ENCODE measurements at regions not wholly inside any gene's neighbourhood (a gene's known extent, or its start where the extent isn't known, plus 50 kb on each side); places are given as distances from the start of the nearest gene placed in this dataset.

DNA sequence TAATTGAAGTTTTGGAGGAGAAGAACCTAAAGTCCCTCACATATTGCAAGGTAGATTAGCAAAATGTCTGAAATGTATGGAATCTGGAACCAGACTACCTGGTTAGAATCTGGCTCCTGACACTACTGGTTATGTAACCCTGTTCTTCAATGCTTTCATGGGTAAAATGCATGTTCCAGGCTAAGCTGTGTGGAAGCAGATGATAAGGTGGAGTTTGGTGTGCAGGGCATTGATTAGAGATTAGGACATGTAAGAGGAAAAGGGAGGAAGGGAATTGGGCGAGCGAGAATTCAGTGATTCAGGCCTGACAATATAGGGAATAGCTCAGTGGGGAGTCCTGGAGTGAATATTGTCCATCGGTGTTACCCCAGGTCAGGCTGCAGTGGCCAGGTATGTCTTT is 165.8 kb upstream of the SFRP2 start:
- H3K9me3 ChIP-seq: no peaks in the 10 kb centered on the region
- H3K4me3 ChIP-seq: no peak overlapping the region
- H3K27me3 ChIP-seq: no peaks in the 10 kb centered on the region
- ATAC-seq (no peak), DNase-seq (no peak)
- no peak overlapping the region for H3K27ac ChIP-seq
- intact Hi-C loops (cut with DNase I): no loop called here
- no peaks in the 10 kb centered on the region for H3K4me1 ChIP-seq
- no peaks in the 10 kb centered on the region for H3K36me3 ChIP-seq (replicated peaks in 1 of 2; ENCODE audit: insufficient read depth in 1 of 2, low read depth in 2 of 2)
- 73 to 75% methylated on average over 3 of the region's 3 CpGs for WGBS, 2 donors
- TF ChIP-seq, protein P1, sequence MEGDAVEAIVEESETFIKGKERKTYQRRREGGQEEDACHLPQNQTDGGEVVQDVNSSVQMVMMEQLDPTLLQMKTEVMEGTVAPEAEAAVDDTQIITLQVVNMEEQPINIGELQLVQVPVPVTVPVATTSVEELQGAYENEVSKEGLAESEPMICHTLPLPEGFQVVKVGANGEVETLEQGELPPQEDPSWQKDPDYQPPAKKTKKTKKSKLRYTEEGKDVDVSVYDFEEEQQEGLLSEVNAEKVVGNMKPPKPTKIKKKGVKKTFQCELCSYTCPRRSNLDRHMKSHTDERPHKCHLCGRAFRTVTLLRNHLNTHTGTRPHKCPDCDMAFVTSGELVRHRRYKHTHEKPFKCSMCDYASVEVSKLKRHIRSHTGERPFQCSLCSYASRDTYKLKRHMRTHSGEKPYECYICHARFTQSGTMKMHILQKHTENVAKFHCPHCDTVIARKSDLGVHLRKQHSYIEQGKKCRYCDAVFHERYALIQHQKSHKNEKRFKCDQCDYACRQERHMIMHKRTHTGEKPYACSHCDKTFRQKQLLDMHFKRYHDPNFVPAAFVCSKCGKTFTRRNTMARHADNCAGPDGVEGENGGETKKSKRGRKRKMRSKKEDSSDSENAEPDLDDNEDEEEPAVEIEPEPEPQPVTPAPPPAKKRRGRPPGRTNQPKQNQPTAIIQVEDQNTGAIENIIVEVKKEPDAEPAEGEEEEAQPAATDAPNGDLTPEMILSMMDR (IDR thresholded peaks at IDR 0.05): no peak
- TF ChIP-seq POLR2A (IDR thresholded peaks at IDR 0.05): no peak

- no peaks in the 10 kb centered on the region for H3K27me3 ChIP-seq
- H3K9me3 ChIP-seq: no peaks in the 10 kb centered on the region
- no peak overlapping the region for H3K4me3 ChIP-seq
- no peak for TF ChIP-seq POLR2A (IDR thresholded peaks at IDR 0.05)
- TF ChIP-seq, protein P1 (IDR thresholded peaks at IDR 0.05): no peak
- intact Hi-C loops (cut with DNase I): no loop called here
- H3K4me1 ChIP-seq: no peaks in the 10 kb centered on the region
- WGBS, 2 donors: 47 to 57% methylated on average over 7 of the region's 7 CpGs
- H3K36me3 ChIP-seq (replicated peaks in 1 of 2; ENCODE audit: insufficient read depth in 1 of 2, low read depth in 2 of 2): no peaks in the 10 kb centered on the region
- peak; percentile 90 for ATAC-seq
- peak; percentile 10 to 30 (median 20) for DNase-seq
- peak overlapping the region in 3 of 4 donors; percentile 27 to 57 (median 52) for H3K27ac ChIP-seq
Observed at GRCh38 chr4:153950100-153950979, 161.5 kb upstream of the SFRP2 start.

DNA sequence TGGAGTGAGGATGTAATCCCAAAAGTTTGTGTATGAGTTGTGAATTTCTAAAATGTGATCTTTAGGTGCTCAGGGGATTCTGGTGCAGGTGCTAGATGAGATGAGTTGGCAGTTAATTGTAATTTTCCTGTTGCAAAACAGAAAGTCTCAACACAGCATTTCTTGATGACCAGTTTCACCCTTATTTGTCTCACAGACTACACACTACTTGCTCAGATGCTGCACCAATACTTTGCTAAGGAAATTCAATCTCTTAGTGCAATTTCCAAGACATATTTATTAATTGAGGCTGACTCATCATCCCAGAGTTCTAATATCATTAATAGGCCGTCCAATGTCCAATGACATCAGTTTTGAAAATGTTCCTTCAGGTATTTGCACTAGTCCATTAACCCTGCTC is 159.2 kb upstream of the SFRP2 start:
- Histone ChIP-seq H3K36me3 (replicated peaks in 1 of 2; ENCODE audit: insufficient read depth in 1 of 2, low read depth in 2 of 2) (no peaks in the 10 kb centered on the region), H3K4me3 (no peak overlapping the region), H3K27me3 (no peaks in the 10 kb centered on the region), H3K4me1 (no peaks in the 10 kb centered on the region), H3K27ac (no peak overlapping the region), H3K9me3 (no peaks in the 10 kb centered on the region)
- WGBS, 2 donors: 39 to 54% methylated on average over 1 of the region's 1 CpG
- TF ChIP-seq POLR2A (IDR thresholded peaks at IDR 0.05): no peak
- TF ChIP-seq, protein P1 (IDR thresholded peaks at IDR 0.05): no peak
- DNase-seq (no peak), ATAC-seq (no peak)
- intact Hi-C loops (cut with DNase I): no loop called here

DNA sequence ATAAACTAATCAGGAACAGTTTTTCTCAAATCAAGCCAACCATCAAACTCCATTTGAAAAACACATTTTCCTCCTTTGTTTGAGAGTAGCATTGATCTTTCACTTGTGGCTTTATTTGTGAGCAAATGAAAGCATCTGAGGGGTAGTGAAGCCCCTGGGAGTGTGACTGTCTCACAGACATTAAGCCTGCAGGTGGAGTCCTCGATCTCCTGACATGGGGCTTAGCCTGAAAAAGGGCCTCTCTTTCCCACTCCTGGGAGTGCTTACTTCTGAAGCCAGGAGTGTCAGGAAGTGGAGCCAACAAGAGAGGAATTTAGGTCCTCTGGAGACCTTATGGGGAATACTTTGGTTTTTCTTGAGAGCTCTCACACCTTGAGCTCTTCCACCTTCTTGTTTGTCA is 158.2 kb upstream of the SFRP2 start:
- TF ChIP-seq POLR2A (IDR thresholded peaks at IDR 0.05): no peak
- TF ChIP-seq, protein P1 (IDR thresholded peaks at IDR 0.05): no peak
- DNase-seq (no peak), ATAC-seq (no peak)
- 81 to 91% methylated on average over 1 of the region's 1 CpG for WGBS, 2 donors
- intact Hi-C loops (cut with DNase I): no loop called here
- H3K36me3 ChIP-seq (replicated peaks in 1 of 2; ENCODE audit: insufficient read depth in 1 of 2, low read depth in 2 of 2): no peaks in the 10 kb centered on the region
- no peaks in the 10 kb centered on the region for H3K4me1 ChIP-seq
- no peaks in the 10 kb centered on the region for H3K27me3 ChIP-seq
- no peak overlapping the region for H3K4me3 ChIP-seq
- H3K27ac ChIP-seq: no peak overlapping the region
- H3K9me3 ChIP-seq: no peaks in the 10 kb centered on the region

DNA sequence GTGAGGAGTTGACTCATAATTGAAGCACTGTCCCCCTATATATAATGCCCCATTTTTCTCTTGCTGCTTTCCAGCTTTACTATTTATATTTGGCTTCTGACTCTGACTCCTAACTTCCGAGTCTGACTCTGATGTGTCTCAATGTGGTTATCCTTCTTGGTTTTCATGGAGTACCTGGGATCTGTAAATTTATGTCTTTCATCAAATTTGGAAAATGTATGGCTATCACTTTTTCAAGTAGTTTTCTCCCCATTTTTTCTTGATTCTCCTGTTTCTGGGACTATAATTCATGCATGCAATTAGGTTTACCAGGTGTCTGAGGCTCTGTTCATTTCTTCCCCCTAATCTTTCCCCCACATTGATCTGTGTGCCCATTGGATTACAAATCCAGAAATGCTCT is 156.8 kb upstream of the SFRP2 start:
- H3K4me3 ChIP-seq: no peak overlapping the region
- H3K36me3 ChIP-seq (replicated peaks in 1 of 2; ENCODE audit: insufficient read depth in 1 of 2, low read depth in 2 of 2): no peaks in the 10 kb centered on the region
- H3K27ac ChIP-seq: no peak overlapping the region
- TF ChIP-seq POLR2A (IDR thresholded peaks at IDR 0.05): no peak
- TF ChIP-seq, protein P1 (IDR thresholded peaks at IDR 0.05): no peak
- no peaks in the 10 kb centered on the region for H3K27me3 ChIP-seq
- WGBS, 2 donors: 52 to 64% methylated on average over 1 of the region's 1 CpG
- no peaks in the 10 kb centered on the region for H3K4me1 ChIP-seq
- no peaks in the 10 kb centered on the region for H3K9me3 ChIP-seq
- DNase-seq (no peak), ATAC-seq (no peak)
- intact Hi-C loops (cut with DNase I): no loop called here
